Mucosa of rectum (tissue), 2 donors: ENCODE measurements at regions not wholly inside any gene's neighbourhood (a gene's known extent, or its start where the extent isn't known, plus 50 kb on each side); places are given as distances from the start of the nearest gene placed in this dataset.

Experiments
- H3K27ac ChIP-seq, 2 donors: one replicate each; pipeline ENCODE4 v1.7.0; 2013; ENCODE audit warnings: inconsistent platforms in 2 of 2, low read depth in 2 of 2, low read length in 2 of 2
- H3K27me3 ChIP-seq, 2 donors: one replicate each; pipeline ENCODE4 v1.7.0; 2013; ENCODE audit warnings: low read length in 2 of 2; ENCODE audit not compliant: control insufficient read depth in 2 of 2, insufficient read depth in 2 of 2
- H3K36me3 ChIP-seq, 2 donors: one replicate each; pipeline ENCODE4 v1.7.0; 2013; ENCODE audit warnings: low read length in 2 of 2; ENCODE audit not compliant: control insufficient read depth in 2 of 2, insufficient read depth in 2 of 2
- H3K4me1 ChIP-seq, 2 donors: one replicate each; pipeline ENCODE4 v1.7.0; 2013; ENCODE audit warnings: low read length in 2 of 2, mild to moderate bottlenecking in 1 of 2; ENCODE audit not compliant: control insufficient read depth in 2 of 2, insufficient read depth in 2 of 2
- H3K4me3 ChIP-seq, 2 donors: one replicate each; pipeline ENCODE4 v1.7.0; 2013; ENCODE audit warnings: low read length in 2 of 2
- H3K9ac ChIP-seq, 2 donors: one replicate each; pipeline ENCODE4 v1.7.0; 2013; ENCODE audit warnings: low read length in 2 of 2, low read depth in 1 of 2, mild to moderate bottlenecking in 1 of 2
- H3K9me3 ChIP-seq, 2 donors: one replicate each; pipeline ENCODE4 v1.7.0; 2013; ENCODE audit warnings: low read length in 2 of 2; ENCODE audit not compliant: control insufficient read depth in 2 of 2
- donor health status: healthy.
- donor health status: Normal muscosa, but diverticular disease.

DNA sequence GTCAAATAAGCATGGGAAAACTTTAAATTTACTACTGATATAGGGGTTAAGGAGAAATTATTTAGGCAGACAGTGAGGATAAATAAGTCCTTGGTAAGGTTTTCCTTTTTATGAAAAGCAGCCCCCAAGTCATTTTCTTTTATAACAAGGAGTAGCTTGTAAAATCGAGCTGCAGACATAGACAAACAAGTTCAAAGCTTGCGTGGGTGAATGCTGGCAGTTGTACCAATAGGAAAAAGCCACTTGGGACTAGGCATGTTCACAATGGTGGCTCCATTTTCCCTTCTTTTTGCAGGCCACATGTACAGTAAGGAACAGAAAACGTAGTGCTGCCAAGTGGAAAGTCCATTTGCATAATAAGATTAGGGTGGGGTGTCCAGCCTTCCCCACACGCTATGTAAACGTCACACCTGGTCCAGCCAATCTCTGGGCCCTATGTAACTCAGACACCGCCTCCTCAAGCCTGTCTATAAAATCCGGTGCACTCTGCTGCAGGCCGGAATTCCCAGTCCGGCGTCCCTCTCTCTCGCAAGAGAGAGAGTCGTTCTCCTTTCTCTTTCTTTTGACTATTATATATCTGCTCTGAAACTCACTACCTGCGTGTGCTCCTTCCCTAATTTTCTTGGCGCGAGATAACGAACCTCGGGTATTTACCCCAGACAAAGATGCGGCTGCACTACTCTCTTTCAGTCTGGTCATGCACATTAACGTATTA lies 217.1 kb upstream of the MAN1A1 start:
- H3K36me3 ChIP-seq: no peaks in the 10 kb centered on the region

DNA sequence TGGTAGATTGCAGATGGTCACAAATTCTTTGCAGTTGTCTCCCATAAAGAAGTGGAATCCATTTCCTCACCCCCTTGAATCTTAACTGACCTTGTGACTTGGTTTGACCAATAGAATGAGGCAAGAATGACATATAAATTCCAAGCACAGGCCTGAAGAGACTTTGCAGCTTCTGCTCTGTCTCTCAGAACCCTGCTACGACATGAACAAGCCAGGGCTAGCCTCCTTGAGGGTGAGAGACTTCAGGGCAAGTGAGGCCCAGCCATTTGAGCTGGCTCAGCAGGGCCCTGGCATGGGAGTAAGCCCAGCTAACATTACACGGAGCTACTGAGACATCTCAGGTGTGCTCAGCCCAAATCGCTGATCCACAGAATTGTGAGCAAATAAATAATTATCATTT lies 216.3 kb upstream of the MAN1A1 start:
- Histone ChIP-seq H3K9ac (no peak overlapping the region), H3K36me3 (no peaks in the 10 kb centered on the region), H3K27ac (no peak overlapping the region), H3K27me3 (no peaks in the 10 kb centered on the region), H3K9me3 (no peaks in the 10 kb centered on the region), H3K4me1 (no peaks in the 10 kb centered on the region), H3K4me3 (no peak overlapping the region)

More for the DNA sequence above, 217.1 kb upstream of the MAN1A1 start:
- Histone ChIP-seq H3K27ac (no peak overlapping the region), H3K4me3 (no peak overlapping the region), H3K9ac (no peak overlapping the region), H3K9me3 (no peaks in the 10 kb centered on the region), H3K27me3 (no peaks in the 10 kb centered on the region), H3K4me1 (no peaks in the 10 kb centered on the region)

DNA sequence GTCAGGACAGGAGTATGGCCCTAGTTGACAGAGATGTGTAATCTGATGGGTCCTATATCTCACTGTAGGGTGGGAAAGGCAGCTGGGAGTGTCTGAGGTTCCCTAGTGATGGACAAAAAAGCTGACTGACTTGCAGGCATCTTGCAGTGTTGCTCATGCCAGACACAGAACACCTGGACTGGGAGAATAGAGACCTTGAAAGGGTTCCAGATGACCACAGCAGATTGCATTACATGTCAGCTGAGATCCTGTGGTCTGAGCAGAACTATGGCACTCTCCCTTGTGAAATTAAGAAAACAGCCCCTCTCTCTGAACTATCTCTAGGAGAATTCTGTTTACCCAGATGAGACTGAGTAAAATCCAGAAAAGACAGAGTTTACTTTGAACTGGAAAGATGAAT lies 212.6 kb upstream of the MAN1A1 start:
- Histone ChIP-seq H3K4me3 (no peak overlapping the region), H3K36me3 (no peaks in the 10 kb centered on the region), H3K9me3 (no peaks in the 10 kb centered on the region), H3K4me1 (no peaks in the 10 kb centered on the region), H3K27ac (no peak overlapping the region), H3K9ac (no peak overlapping the region), H3K27me3 (no peaks in the 10 kb centered on the region)

DNA sequence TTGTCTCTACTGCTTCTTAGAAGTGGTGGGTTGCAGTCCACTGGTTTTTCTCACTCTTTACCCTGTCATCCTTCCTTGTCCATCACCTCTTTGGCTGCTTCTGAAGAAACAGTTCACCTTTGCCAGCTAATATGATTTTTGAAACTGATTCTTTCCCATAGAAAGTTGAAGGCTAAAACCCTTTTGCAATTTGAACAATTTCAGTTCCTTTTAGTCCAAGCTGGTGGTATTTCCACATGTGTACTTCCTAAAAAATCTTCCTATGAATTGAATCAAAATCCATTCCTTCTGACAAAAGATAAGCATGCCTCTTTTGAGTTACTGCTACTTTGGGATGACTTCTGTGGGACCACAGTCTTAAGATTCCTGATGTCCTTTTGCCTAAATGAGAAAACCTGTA lies 210.0 kb upstream of the MAN1A1 start:
- no peak overlapping the region for H3K27ac ChIP-seq
- no peaks in the 10 kb centered on the region for H3K36me3 ChIP-seq
- no peaks in the 10 kb centered on the region for H3K4me1 ChIP-seq
- no peak overlapping the region for H3K9ac ChIP-seq
- H3K27me3 ChIP-seq: no peaks in the 10 kb centered on the region
- no peaks in the 10 kb centered on the region for H3K9me3 ChIP-seq
- no peak overlapping the region for H3K4me3 ChIP-seq

DNA sequence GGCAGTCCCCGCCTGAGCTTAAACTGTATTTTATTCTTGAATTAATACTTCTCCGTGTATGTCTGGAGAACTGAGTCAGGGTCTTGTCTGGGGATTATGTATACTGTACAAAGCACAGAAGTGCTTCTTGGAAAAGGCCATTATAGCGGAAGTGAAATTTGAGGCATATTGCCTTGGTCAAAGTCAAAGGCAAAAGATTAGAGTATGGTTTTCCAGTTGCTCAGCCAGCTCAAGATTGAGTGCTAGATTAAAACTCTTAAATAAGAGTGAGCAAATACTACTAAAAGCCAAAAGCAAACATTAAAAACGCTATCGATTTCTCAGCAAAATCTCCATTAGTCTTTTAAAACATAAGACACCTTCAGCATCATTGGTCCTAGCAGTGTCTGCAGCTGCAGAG lies 207.7 kb upstream of the MAN1A1 start:
- Histone ChIP-seq H3K9ac (no peak overlapping the region), H3K36me3 (no peaks in the 10 kb centered on the region), H3K4me1 (no peaks in the 10 kb centered on the region), H3K9me3 (no peaks in the 10 kb centered on the region), H3K27me3 (no peaks in the 10 kb centered on the region), H3K27ac (no peak overlapping the region), H3K4me3 (no peak overlapping the region)

DNA sequence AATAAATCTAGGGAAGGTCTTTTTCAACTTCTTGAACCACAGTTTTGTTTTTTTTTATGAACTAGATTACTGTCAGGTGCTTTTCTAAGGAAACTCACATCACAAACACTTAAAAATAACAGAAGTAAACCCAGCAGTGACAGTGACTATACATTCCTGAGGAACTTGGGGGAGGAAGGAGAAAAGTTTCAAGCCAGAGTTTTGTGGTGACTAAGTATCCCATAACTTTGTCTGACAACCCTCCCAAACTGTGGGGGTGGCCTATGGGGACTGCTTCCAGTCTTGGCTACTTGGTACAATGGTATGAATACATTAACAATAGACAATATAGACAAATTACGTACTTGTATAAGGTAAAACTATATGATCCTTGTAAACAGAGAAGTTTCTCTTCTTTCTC lies 202.5 kb upstream of the MAN1A1 start:
- no peak overlapping the region for H3K9ac ChIP-seq
- no peaks in the 10 kb centered on the region for H3K36me3 ChIP-seq
- no peaks in the 10 kb centered on the region for H3K4me1 ChIP-seq
- no peak overlapping the region for H3K4me3 ChIP-seq
- H3K27ac ChIP-seq: no peak overlapping the region
- no peaks in the 10 kb centered on the region for H3K9me3 ChIP-seq
- no peaks in the 10 kb centered on the region for H3K27me3 ChIP-seq

DNA sequence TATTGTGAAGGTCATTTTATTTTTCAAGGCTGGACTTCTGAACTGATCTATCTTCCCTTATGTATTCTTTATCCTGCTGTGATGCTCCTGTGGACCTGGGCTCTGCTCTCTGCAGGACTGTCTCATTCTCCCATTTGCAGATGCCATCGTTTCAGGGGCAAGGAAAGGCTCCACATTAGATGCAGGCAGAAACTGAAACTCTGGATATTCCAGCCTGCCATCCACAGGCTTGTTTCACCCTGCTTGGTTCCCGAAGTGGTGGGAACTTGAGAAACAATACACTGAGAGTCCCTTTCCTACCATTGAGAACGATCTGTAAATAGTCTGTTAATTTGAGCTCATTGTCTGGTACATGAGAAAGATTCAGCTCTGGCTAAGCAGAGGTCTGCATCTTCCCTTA lies 197.5 kb upstream of the MAN1A1 start:
- Histone ChIP-seq H3K9ac (no peak overlapping the region), H3K4me1 (no peaks in the 10 kb centered on the region), H3K9me3 (no peaks in the 10 kb centered on the region), H3K4me3 (no peak overlapping the region), H3K27me3 (no peaks in the 10 kb centered on the region), H3K27ac (no peak overlapping the region), H3K36me3 (no peaks in the 10 kb centered on the region)

DNA sequence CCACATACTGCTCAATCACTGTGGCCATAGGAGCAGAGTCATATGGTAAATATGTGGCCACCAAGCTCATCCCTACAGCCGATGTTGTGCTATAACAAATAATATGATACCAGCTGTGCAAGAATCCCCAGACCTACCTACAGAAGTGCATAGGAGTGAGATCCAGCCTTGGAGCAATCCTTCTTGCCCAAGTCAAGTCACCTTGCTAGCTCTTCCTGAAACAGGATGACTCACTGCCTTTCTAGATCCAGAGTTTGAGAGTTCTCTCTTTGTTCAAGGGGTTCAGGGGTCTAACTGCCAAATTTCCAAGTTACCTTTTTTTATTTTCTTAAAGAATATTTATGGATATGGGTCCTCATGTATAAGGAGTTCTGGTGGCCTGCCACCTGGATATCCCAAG lies 195.7 kb upstream of the MAN1A1 start:
- H3K4me1 ChIP-seq: peaks cover 0 to 3% of the 10 kb centered on the region in 2 donors
- no peak overlapping the region for H3K9ac ChIP-seq
- no peak overlapping the region for H3K27ac ChIP-seq
- no peaks in the 10 kb centered on the region for H3K9me3 ChIP-seq
- H3K36me3 ChIP-seq: no peaks in the 10 kb centered on the region
- H3K4me3 ChIP-seq: no peak overlapping the region
- no peaks in the 10 kb centered on the region for H3K27me3 ChIP-seq

DNA sequence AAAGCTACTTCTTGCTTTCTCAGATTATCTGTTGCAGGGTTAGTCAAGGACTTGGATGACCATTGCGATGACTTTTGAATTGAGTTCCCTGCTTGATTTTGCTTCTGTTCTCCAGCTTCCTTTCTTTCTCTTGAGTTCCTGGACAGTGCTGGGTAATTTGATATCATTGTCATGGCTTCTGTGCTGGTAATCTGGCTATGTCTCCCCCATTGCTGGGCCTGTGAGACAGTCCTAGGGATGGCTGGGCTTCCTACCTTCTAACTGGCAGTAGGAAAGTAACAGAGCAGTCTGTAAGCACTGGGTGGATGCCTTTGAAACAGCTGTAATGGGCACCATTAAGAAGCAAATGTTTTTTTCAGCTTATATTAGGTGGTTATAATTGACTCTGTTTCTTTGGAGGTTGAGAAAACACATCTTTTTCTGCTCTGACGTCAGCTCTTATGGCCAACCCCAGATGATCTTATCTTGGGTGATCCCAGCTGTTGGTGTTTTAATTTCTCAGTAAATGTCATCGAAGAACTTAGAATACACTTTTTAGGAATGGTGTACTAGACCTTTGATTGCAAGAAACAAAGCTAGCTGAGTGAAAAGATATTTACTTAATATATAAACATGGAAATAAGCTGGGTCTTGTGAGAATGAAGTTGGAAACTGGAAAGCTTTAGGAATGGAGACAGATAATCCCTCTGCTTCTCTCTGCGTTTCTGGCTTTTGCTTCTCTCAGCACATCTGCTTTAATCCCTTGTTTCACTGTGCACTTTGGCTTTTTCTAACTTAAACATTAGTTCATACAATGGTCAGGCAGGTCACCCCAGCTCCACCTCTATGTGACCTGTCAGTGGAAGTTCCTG lies 195.0 kb upstream of the MAN1A1 start:
- Histone ChIP-seq H3K9me3 (no peaks in the 10 kb centered on the region), H3K4me1 (peaks cover 0 to 3% of the 10 kb centered on the region in 2 donors), H3K27ac (peak overlapping the region in 1 of 2 donors; percentile 11), H3K27me3 (no peaks in the 10 kb centered on the region), H3K36me3 (no peaks in the 10 kb centered on the region), H3K9ac (no peak overlapping the region), H3K4me3 (no peak overlapping the region)

DNA sequence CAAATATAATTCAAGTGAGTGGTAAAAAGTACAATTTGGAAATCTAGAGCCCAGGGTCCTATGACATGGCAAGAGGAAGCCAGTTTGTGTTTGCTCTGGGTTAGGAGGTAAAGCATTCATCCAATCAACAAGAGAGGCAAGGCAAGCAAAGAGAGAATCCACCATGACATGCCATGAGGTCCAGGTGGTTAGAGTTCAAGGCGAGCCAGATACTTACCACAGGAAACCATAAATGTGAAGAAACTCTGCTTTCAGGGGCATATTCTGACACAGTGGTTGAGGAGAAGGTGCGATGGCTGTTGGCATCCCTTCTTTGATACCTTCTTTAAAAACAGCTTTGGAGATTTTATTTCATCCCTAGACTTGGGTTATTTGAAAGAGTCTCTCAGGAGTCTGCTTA lies 193.8 kb upstream of the MAN1A1 start:
- peaks cover 0 to 3% of the 10 kb centered on the region in 2 donors for H3K4me1 ChIP-seq

More for the DNA sequence above, 193.8 kb upstream of the MAN1A1 start:
- Histone ChIP-seq H3K27ac (no peak overlapping the region), H3K36me3 (no peaks in the 10 kb centered on the region), H3K9ac (no peak overlapping the region), H3K4me3 (no peak overlapping the region), H3K27me3 (no peaks in the 10 kb centered on the region), H3K9me3 (no peaks in the 10 kb centered on the region)
